Stimulated activated CD8-positive, alpha-beta memory T cell treated with anti-CD3 and anti-CD28 coated beads, Interleukin-2, amount 100 ng/mL, for 48 hours (primary cell): ENCODE measurements at regions not wholly inside any gene's neighbourhood (a gene's known extent, or its start where the extent isn't known, plus 50 kb on each side); places are given as distances from the start of the nearest gene placed in this dataset.

Experiments
- DNase-seq, 2 donors: peaks; one replicate each; pipeline ENCODE4 v3.0.0-alpha.2; 2020; ENCODE audit warnings: low read depth in 2 of 2

DNA sequence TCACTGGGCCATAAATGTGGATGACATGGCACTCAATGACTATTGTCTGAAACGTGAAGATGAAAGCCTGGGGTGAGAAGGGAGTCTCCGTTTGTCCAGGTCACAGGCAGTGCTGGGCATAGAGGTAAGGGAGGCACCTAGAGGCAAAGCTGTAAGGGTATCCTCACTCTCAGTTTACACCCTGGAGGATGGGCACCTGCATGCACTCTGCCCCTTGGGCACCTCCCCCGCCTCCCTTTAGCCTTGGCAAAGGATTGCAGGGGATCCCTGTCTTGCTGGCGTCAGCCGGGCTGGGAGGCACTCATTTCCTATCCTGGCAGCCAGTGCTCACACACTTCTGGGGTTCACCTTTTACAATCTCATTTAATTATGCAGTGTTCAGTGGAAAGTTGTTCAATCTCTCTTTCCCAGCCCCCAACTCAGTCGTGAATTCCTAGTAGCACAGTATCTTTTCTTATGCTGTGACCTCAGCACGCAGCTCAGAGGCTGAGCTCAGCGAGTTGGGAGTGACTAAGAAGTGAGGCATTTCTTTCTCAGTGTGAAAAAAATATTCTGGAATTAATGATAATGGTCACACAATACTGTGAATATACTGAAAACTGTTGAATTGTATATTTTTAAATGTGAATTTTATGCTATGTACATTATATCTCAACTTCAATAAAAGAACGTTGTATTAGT, 866.6 kb downstream of the BRD1 start:
- DNase-seq, result no peak

DNA sequence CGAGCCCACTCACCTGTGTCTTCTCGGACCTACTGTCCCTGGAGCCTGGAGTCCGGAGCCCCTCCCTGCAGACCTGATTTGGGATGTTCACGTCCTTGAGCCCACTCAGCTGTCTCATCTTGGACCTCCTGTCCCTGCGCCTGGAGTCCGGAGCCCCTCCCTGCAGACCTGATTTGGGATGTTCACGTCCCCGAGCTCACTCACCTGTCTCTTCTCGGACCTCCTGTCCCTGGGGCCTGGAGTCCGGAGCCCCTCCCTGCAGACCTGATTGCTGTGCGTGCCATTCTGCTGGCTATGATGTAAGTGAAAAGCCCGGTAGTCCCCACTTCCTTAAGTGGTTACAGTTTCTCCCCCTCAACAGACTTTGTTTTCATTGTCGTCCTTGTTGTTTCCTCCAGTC, 867.1 kb downstream of the BRD1 start:
- DNase-seq, result no peak

DNA sequence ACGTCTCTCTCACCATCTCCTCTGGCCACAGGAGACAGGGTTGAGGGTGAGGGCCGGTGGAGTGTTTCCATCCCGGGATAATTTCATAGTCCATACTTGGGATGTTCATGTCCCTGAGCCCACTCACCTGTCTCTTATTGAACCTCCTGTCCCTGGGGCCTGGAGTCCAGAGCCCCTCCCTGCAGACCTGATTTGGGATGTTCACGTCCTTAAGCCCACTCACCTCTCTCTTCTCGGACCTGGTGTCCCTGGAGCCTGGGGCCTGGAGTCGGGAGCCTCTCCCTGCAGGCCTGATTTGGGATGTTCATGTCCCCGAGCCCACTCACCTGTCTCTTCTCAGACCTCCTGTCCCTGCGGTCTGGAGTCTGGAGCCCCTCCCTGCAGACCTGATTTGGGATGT, 868.2 kb downstream of the BRD1 start:
- no peak for DNase-seq

DNA sequence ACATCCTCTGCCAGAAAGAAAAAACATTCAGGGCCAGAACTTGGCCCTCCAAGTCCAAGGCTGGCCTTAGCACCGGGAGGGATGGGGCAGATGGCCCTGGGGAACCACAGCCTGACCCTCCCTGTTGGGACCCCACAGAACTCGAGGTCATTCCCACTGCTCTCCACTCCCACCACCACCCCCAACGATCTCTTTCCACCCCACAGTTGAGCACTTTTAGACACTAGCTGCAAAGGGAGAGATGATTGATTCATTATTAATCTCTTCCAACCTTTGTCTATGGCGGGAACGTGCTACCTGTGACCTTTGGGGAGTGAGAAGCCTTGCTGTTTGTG, 869.7 kb downstream of the BRD1 start:
- no peak for DNase-seq

DNA sequence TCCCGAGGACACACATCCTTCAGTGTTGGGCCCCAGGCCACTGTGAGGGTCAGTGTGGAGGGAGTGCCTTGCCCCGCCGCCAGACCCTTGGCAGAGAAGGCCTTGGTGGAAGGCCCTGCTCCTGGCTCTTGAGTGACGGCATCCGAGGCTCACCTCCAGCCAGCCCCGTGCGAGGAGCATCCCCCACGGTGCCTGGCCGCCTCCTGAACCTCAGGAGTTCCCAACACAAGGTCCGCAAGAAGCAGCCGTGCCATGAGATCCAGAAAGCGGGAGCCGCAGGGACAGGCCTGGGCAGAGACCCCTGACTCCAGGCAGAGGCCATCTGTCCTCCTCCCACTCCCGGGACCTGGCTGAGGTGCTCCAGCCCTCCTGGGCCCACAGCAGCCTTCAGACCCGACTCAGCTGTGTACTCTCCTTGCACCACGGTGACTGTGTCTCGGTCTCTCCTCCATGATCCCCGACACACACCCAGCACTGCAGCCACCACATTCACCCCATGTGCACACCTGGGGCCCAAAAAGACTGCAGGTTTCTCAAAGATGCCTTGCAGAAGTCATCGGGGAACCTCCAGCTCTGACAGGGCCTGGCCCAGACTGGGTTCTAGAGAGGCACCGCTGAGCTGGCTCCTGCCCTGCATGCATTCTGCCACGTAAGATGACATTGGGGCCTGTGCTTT, 870.2 kb downstream of the BRD1 start:
- DNase-seq, result no peak

DNA sequence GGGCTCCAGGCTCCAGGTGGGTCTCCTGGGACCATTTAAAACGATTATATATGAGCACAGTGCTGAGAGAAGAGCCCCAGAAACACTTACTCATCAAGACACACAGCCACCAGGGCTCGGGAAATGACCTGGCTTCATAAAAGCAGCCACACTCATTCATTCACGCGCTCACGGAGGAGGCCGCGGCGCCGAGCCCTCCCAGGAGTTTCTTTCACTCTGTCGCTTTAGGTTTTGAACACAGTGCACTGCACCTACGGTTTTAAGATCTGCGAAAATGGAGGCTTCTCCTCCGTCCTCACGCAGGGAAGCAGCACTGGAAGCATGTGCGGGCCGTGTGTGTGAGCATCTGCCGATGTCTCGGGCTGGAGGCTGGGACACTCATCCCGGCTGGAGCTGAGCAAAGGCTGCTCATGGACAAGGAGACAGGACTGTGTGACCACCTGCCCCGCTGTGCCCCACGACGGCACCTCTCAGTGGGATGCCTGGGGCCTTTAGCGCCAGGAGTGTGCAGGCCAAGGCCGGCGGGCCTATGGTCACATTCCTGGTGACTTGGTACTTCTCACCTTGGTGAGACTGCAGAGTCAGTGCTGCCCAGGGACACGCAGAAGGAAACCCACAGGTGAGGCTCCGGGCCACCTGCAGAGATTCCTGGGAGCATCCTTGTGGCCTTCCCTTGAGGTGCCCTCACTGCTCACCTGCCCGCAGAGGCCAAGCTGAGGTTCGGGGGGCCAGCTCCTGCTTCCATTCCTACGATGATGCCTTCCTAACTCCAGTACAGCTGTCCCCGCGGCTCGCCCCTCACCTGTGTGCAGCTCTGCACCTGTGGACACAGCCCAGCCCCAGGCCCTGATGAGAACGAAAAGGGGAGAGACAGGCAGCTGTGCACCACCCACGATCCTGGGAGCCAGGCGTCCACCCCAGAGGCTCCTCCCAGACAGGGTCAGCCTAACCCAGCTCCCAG, 872.0 kb downstream of the BRD1 start:
- DNase-seq, result no peak

DNA sequence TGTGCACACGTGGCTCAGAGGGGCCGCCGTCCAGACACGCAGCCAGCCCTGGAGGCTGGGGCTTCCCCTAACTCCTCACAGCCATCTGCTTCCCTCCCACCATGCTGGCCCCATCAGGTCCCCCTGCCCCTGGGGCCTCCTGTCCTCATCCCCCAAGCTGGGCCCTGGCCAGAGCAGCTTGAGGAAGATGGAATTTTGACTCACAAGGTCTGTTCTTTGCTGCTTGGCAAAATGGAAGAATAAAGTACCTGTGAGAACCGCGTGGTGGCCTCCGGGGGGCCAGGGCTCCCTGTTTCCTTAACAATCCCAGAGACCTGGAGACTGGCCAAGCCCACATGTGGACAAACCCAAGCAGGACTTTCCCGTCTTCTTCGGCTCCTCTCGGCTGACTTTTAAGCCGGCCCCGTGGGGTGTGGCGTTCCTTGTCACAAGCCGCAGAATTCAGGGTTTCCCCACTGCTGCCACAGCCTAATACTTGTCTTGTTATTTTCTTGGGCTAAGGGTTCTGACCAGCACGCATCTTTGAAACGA, 872.8 kb downstream of the BRD1 start:
- no peak for DNase-seq

DNA sequence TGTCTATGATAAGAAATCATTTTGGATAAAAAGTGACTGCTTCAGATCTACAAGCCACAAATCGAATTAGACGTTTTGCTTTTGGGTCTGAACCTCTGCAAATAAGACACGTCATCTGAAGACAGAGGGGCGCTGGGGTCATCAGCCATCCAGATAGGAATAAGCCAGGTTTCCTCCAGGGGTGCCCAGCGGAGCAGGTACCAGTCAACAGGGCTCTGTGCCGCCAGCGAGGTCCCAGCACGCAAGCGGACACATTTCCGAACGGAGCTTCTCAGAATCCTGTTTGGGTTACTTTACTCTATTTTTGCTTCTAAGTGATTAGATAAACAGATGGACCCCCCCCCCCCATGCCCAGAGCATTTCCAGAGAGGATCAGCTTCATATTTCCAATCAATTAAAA, 873.8 kb downstream of the BRD1 start:
- no peak for DNase-seq

DNA sequence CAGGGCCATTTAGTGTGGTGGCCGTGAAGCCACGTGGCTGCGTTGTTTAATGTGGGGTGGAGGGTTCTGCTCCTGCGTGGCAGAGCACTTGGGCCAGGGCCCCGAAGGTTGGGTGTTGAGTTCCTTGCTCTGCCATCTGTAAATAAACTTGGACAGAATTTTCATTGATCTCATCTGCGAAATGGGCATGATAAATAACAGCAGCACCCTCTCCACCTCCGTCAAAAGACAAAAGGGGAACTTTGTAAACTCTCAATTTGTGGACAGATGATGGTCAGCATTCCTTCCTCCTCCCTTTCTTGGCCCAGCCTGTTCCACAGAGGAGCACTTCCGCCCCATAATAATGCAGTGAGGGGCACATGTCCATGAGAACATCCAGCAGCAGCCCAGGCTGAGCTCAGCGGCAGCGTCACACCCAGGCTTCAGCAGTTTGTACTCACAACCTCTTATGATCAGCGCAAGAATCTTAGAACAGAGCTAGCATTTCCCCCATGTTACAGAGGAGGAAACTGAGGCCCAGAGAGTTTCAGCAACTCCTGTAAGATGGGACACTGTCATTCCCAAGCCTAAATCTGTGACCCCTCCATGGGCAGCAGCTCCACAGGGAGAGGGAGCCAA, 874.5 kb downstream of the BRD1 start:
- DNase-seq, result no peak

DNA sequence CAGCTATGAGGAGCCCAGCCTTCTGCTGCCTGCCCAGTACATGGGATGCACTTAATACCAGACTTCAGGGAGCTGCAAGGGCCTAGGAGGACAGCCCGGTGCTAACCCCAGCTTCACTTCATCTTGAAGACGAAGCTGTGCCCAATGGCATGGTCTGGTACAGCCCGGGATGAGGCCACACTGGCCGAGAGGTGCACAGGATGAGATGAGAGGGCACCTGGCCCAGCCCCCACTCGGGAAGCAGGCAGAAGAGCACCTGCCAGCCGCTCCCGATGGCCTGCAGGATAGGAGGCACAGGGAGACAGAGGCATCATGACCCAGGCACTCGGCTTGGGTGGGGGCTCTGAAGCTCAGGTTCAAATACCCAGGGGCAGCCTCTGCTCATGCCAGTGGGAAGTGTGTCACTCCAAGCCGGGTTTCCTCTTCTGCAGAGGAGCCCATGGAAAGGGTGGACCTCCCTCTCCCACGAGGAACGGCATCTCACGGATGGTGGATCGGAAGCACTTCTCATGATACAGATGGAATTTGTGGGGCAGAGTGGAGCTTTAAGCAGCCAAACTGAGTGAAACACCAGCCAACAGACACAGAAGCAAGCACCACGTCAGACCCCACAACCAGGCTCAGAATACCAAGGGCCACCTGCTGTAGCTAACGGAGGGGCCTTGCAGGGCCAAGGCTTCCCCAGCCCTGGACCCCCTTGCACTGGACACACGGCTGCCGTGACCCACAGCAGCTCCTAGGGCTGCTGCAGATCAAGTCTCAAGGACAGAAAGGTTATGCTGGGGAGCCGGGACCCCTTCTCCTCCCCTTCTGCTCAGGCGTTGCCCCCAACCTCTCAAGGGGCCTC, 875.2 kb downstream of the BRD1 start:
- no peak for DNase-seq

DNA sequence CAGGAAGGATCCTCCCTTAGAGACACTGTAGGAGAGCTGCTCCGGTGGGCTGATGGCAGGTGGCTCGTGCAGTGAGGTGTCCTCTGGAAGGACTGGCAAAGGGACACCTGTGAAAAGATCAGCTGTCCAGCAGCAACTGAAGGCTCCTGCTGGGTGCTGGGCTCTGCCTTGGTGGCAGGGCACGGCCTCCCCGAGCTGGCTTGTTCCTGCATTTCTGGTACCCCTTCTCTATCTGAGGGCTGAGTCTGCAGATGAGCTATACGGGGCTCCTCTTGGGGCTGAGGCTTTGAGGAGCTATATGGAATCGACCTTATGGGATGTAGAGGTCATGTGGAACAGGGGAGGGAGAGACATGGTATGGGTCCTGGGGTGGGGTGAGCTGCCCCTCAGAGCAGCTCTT, 875.8 kb downstream of the BRD1 start:
- DNase-seq, result no peak

DNA sequence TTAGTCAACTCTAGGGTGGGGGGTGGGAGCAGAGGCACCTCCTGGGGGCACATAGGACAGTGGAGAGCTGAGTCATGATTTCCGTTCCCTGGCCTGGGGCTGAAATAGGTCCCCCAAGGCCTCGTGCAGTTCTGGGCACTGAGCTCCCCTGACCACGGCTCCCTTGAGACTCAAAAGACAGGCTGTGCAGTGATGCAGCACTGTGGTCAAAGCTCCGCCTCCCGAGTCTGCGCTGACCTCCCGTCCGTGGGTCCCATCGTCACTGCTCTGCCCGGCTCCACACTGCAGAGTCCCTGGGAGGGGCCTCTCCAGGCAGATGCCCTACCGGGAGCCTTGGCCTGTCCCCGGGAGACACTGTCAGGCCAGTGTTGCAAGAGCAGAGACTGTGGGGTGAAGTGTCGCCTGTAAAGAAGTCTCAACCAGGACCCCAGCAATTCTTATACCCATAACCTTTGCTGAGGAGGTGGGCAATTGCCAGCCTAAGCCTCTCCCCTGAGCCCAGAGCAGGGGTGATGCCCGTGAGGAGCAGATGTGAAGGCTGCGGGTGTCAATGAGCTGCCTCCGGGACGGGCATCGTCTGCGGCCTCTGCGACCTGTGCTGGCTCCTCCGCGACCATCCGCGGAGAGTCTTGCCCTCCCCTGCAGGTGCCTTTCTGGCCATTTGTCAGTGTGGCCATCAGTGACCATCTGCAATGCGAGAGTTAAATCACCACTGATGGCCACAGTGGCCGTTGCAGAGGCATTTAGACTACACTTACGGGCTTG, 877.3 kb downstream of the BRD1 start:
- no peak for DNase-seq

DNA sequence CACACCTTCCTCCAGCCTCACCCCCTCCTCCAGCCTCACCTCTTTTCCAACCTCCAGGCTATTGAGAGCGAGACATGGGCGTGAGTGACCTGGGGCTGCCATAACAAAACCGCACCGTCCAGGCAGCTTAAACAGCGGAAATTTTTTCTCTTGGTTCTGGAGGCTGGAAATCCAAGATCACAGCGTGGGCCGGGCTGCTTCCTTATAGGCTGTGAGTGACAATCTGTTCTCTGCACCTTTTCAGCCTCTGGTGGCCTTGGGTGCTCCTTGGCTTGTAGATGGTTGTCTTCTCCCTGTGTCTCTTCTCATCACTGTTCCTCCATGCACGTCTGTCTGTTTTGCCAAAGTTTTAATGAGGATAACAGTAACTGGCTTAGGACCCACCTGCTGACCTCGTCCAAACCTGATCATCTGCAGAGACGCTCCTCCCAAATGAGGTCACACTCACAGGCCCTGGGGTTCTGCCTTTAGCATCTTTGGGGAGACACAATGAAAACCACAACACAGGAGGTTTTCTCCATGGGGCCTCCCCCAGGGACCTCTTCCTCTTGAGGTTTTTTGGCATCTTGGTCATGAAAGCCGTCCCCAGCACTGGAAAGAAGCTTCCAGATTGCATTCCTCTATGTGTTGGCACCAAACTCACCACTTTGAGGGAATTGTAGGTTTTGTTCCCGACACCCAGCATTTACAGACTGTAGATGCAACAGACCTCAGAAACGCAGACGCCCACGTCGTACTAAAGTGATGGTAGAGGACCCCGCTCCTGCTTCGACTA, 878.1 kb downstream of the BRD1 start:
- DNase-seq, result no peak

DNA sequence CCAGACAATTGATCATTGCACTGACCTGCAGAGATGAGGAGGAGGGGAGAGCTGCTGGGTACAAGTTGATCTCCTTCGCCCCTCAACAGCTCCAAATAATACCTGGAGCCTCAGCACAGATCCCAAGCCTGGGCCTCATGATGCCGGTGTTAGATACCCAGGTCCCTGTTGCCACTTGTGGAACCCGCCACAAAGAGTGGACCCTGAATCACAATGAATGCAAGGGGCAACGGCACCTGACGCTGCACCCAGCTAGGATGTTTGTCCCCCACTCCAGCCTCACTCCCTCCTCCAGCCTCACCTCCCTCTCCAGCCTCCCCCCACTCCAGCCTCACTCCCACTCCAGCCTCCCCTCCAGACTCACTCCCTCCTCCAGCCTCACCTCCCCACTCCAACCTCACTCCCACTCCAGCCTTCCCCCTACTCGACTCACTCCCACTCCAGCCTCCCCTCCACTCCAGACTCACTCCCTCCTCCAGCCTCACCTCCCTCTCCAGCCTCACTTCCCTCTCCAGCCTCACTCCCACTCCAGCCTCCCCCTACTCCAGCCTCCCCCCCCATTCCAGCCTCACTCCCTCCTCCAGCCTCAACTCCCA, 879.0 kb downstream of the BRD1 start:
- no peak for DNase-seq

DNA sequence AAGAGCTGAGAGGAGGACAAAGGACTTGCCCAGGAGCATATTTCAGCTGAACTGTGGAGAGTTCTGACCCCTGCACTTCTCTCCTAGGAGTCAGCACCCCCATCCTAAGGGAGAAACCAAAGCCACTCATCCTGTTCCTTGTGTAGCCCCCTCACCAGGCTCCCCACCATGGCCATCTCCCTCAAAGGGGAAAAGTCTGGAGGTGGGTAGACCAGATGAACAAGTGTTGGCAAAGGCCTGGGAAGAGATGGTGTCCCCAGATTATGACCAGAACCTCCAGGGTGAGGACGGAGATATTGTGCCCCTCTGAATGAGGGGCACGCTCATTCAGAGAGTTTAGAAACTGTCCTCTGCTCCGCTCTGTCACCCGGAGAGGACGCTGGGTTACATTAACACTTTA, 880.0 kb downstream of the BRD1 start:
- no peak for DNase-seq

DNA sequence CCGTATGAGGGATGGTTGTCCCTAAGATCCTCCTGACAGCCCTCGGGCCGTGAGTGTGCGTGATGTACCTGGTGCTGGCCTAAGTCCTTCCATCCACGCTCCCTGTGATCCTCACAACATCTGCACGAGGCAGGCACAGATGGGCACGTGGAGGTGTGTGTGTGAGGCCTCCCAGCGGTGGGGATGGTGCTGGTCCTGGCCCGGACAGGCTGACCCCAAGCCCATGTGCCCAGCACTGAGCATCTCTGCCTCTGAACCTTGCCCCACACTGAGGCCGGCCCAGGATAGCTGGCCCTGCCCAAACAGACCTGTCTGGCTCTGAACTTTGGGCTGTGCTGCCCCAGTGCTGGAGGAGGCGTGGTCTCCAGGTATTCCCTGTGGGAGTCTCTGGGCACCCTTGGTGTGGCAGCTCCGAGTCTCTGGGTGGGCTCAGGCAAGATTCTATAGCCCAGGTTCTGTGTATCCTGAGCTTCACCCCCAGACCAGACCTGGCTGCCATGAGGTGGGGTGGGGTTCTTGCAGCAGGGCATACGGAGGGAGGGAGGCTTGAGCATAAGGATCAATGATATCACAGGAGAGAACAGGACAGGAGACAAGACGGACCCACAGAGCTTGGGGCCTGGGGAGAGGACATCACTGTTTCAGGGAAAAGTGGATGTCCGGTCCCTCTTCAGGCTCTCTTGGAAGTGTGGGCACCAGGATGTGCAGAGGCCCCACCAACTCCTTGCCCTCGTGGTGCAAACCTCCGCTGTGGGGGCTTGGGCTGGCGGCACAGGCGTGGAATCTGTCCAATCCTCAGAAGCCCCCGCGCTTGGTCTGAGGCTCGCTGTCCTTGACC, 881.8 kb downstream of the BRD1 start:
- DNase-seq, result no peak

DNA sequence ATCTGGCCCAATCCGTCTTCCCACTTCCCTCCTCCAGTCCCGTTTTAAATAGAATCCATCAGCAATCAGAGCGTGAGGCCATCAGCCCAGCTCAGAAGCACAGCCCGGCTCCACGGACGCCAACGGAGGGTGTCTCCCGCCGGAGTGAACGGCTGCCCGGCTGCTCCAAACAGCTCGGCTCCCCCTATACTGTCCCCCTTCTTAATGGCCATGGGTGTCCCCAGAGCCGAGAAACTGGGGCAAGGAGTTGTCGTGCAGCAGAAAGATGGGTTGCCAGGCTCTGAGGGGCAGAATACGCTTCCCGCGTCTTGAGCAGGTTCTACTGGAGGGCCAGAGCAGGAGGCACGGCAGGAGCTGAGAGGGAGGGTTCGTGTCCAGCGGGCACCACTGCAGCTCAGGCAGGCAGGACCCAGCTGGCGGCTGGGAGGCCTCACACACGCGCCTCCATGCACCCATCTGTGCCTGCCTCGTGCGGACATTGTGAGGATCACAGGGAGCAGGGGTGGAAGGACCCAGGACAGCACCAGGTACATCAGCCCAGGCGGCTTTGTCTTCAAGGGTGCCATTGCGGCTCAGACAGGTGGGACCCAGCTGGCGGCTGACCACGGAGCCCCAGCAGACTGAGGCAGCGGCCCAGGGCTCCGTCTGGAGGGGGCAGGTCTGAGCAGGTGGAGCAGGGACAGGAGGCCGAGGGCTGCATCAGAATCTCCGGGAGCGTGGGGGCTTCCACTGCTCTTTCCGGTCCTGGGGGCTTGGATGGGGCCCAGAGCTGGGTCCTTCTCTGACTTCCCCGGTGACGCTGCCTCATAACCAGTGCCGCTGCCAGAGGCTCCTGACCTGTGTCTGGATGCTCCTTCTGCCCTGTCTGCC, 882.7 kb downstream of the BRD1 start:
- DNase-seq, result no peak
